SK-N-MC (cell line): ENCODE measurements at regions not wholly inside any gene's neighbourhood (a gene's known extent, or its start where the extent isn't known, plus 50 kb on each side); places are given as distances from the start of the nearest gene placed in this dataset.

ENCODE experiments used
- EZH2 ChIP-seq: fragments of 200-600 bp; sonication (generic); IDR thresholded peaks from one replicate; pipeline ENCODE4 v1.6.1; 2017; ENCODE audit warnings: antibody characterized with exemption
- FOXP2 ChIP-seq: optimal IDR thresholded peaks from 2 replicates; pipeline ENCODE3; 2011; ENCODE audit warnings: mild to moderate bottlenecking, moderate library complexity; ENCODE audit not compliant: insufficient read depth; ENCODE audit errors: extremely low read length, control extremely low read depth
- POLR2AphosphoS5 ChIP-seq: IDR thresholded peaks from 2 replicates; pipeline ENCODE4 v1.6.1; 2012; ENCODE audit warnings: mild to moderate bottlenecking, low read depth, low read length, borderline replicate concordance

DNA sequence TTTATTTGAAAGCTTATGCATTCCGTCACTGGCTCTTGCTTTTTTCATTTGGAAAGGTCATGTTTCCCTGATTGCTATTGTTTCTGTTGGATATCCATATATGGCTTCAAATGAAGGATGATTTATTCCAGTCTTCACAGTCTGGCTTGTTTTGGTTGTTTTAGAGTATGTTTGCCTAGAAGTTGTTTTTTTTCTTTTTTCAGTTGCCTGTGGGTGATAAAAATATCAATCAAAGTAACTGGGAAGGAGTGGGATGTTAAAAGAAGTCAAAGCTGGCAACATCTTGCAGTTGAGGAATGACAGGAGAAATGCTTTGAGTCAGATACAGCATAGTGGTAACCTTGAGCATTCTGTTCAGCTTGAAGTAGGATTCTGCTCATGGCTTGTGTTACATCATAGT is 610.5 kb downstream of the PLOD2 start:
- TF ChIP-seq POLR2AphosphoS5 (no peak), EZH2 (no peak), FOXP2 (no peak)
